Aorta (tissue), 5 donors: ENCODE measurements at regions not wholly inside any gene's neighbourhood (a gene's known extent, or its start where the extent isn't known, plus 50 kb on each side); places are given as distances from the start of the nearest gene placed in this dataset.

Source experiments
- ATAC-seq: fragments of 200-7000 bp; cut with Tn5 transposase; one replicate; pipeline ENCODE4 v1.9.1; 2022; ENCODE audit warnings: moderate library complexity; ENCODE audit not compliant: low FRiP score
- DNase-seq, 2 donors: peaks; one replicate each; pipeline ENCODE4 v3.0.0-alpha.2; 2020
- H3K27ac ChIP-seq, 2 donors: one replicate each; pipeline ENCODE4 v1.5.1; 2013; ENCODE audit warnings: low read length in 2 of 2, mild to moderate bottlenecking in 2 of 2, moderate library complexity in 2 of 2, control low read depth in 1 of 2, inconsistent platforms in 1 of 2, low read depth in 1 of 2
- H3K27me3 ChIP-seq, 2 donors: one replicate each; pipeline ENCODE4 v1.6.1; 2013; ENCODE audit warnings: control low read depth in 1 of 2, low read length in 1 of 2, mild to moderate bottlenecking in 1 of 2, moderate library complexity in 1 of 2; ENCODE audit not compliant: insufficient read depth in 2 of 2, control insufficient read depth in 1 of 2
- H3K36me3 ChIP-seq, 2 donors: one replicate each; pipeline ENCODE4 v1.6.1; 2013; ENCODE audit warnings: control low read depth in 1 of 2, low read length in 1 of 2, mild to moderate bottlenecking in 1 of 2; ENCODE audit not compliant: insufficient read depth in 2 of 2, control insufficient read depth in 1 of 2
- H3K4me1 ChIP-seq, 2 donors: one replicate each; pipeline ENCODE4 v1.6.1; 2013; ENCODE audit warnings: low read length in 2 of 2, control low read depth in 1 of 2, mild to moderate bottlenecking in 1 of 2, moderate library complexity in 1 of 2; ENCODE audit not compliant: insufficient read depth in 2 of 2, control insufficient read depth in 1 of 2
- H3K4me3 ChIP-seq, 2 donors: one replicate each; pipeline ENCODE4 v1.5.1; 2013; ENCODE audit warnings: low read length in 2 of 2, control low read depth in 1 of 2, mild to moderate bottlenecking in 1 of 2
- H3K9me3 ChIP-seq: one replicate; pipeline ENCODE4 v1.6.1; 2013; ENCODE audit warnings: mild to moderate bottlenecking, low read length; ENCODE audit not compliant: control insufficient read depth
- WGBS, 2 donors: extraction: QIAGEN DNeasy Blood & Tissue Kit; methylation state at CpG; one replicate each; pipeline ENCODE4 v1.1.7; 2013; 5-methylcytosine and 5-hydroxymethylcytosine counted together
- intact Hi-C, 2 donors: fragments of 100-400 bp; cut with DNase I; formaldehyde crosslinking; loops; one replicate each; pipeline versions ENCODE4 v1.14.2 to v1.15.0; 2022
- donor health status: healthy with polysubstance abuse.
- donor health status: Bipolar disorder and iron deficiency.
- donor health status: DM: no; HTN: no; CAD: no.
- donor health status: DM: no; HTN: no; CAD: no.
- donor health status: DM: yes; HTN: yes; CAD: no.

DNA sequence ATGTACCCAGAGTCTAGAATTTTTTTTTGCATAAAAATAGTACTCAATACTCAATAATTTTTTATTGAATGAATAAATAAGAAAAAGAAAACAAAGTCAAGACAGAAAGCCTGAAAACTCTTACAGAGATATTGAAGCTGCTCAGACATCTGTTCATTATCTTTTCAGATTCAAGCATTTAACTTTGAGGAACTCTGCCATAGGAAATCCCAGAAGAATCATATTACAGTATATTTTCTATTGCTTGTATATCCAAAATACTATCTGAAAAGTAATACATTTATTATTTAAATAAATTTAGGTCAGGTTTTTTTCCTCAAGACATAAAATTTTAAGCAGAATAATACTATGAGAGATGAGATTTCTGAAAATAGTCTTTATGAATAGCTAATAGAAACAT lies 755.9 kb upstream of the ADGRL4 start:
- DNase-seq, result no peak
- Histone ChIP-seq H3K4me1 (no peaks in the 10 kb centered on the region), H3K36me3 (no peaks in the 10 kb centered on the region), H3K9me3 (no peaks in the 10 kb centered on the region), H3K27me3 (no peaks in the 10 kb centered on the region), H3K27ac (no peak overlapping the region), H3K4me3 (no peak overlapping the region)
- intact Hi-C loops, result no loop called here
- ATAC-seq, result no peak

DNA sequence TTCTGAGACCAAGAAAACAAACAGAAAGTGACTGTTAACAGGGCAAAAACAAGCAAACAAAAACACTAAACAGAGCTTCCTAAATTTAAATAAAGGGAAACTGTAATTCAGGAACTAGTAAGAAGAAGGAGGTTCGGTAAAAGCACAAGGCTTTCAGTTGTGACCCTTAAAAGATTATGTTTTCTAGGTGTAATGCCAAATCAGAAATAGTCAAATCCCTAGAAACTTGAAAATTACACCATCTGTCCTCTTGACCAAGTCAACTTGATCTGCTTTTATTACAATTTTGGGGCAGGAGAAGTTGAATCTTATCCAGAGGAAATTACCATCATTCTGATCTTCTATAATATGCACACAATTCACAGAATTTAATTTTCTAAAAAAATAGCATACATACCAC lies 754.0 kb upstream of the ADGRL4 start:
- DNase-seq (no peak), ATAC-seq (no peak)
- Histone ChIP-seq H3K27me3 (no peaks in the 10 kb centered on the region), H3K4me3 (no peak overlapping the region), H3K9me3 (no peaks in the 10 kb centered on the region), H3K36me3 (no peaks in the 10 kb centered on the region), H3K27ac (no peak overlapping the region), H3K4me1 (no peaks in the 10 kb centered on the region)
- 71 to 77% methylated on average over 1 of the region's 1 CpG for WGBS, 2 donors
- intact Hi-C loops, result no loop called here

DNA sequence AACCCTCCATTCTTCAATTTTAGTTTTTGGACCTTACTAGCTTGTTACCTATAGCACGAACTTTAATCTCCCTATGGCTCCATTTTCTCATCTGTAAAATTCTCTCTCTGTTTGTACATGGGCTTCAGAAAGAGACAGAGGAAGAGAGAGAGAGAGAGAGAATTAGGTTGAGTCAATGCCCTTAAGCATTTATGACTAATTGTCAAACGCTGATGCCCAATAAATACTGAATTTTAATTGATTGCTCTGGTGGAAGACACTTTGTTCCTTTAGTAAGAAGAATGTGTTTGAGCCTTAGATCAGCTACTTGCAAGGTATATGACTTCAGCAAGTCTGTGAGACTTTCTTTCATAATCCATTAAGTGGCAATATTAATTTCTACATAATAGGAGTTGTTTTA lies 743.1 kb upstream of the ADGRL4 start:
- ATAC-seq (no peak), DNase-seq (no peak)
- 90 to 91% methylated on average over 2 of the region's 2 CpGs for WGBS, 2 donors
- no peak overlapping the region for H3K27ac ChIP-seq
- no peaks in the 10 kb centered on the region for H3K9me3 ChIP-seq
- H3K36me3 ChIP-seq, result no peaks in the 10 kb centered on the region
- H3K4me1 ChIP-seq, result no peaks in the 10 kb centered on the region
- intact Hi-C loops, result no loop called here
- no peak overlapping the region for H3K4me3 ChIP-seq
- H3K27me3 ChIP-seq, result no peaks in the 10 kb centered on the region

DNA sequence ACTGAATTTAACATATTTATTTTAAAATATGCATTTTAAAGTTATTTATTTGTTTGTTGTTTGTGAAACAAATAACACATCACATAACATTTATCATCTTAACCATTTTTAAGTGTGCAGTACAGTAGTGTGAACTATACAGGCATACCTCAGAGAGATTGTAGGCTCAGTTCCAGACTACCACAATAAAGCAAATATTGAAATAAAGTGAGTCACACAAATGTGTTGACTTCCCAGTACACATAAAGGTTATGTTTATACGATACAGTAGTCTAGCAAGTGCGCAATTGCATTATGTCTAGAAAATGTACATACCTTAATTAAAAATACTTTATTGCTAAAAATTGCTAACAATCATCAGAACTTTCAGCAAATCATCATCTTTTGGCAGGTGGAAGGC lies 739.4 kb upstream of the ADGRL4 start:
- H3K4me1 ChIP-seq, result no peaks in the 10 kb centered on the region
- no peak overlapping the region for H3K4me3 ChIP-seq
- no peak for ATAC-seq
- no peaks in the 10 kb centered on the region for H3K36me3 ChIP-seq
- no peaks in the 10 kb centered on the region for H3K9me3 ChIP-seq
- 91 to 92% methylated on average over 2 of the region's 2 CpGs for WGBS, 2 donors
- no peaks in the 10 kb centered on the region for H3K27me3 ChIP-seq
- no peak overlapping the region for H3K27ac ChIP-seq
- intact Hi-C loops, result no loop called here
- no peak for DNase-seq

DNA sequence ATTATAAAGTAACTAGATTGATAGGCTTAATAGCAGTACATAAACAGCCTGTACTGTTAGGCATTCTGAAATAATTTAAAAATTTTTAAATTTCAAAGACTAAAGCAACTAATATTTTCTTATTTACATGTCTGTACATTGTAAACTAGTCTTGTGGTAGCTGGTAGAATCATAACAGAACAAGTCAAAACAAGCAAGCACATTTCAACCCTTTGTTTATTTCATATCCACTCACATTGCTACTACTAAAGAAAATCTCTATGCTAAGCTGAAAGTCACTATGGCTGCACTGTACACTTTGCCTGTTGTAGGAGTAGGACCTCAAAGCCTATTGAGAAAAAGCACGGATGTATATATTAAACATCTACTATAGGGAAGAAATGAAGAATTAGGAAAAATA lies 738.2 kb upstream of the ADGRL4 start:
- intact Hi-C loops, result no loop called here

DNA sequence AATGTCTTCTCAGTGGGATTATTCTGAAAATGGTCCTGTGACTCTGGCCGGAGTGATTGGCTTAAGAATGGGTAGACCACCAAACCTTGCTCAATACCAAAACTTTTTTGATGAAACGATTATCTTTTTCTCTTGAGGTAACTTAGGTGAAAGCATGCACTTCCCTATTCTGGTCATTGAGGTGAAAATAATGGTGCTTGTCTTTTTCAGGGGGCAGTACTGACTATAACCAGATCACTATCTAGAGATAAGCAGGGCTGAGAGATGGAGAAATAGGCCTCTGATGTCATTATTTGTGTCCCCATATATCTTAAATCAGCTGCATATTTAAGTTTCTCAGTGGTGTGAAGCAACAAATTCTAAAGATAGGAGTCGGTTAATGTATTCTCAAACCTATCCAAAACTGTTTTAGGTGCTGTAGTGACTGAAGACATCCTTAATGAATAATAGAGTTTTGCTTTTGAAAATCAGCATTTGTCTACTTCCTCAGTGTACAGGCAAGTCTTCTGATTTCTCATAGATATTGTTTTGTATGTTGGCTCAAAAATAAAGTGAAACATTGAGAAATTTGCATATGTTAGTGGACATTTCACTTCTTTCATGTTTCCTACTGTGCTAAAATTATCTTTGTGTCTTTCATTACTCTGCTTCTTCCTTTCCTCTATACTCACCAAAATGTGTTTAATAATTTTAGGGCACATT lies 735.3 kb upstream of the ADGRL4 start:
- H3K27ac ChIP-seq, result no peak overlapping the region
- no peaks in the 10 kb centered on the region for H3K27me3 ChIP-seq
- H3K4me3 ChIP-seq, result no peak overlapping the region
- intact Hi-C loops, result no loop called here
- ATAC-seq (no peak), DNase-seq (no peak)
- H3K9me3 ChIP-seq, result no peaks in the 10 kb centered on the region
- H3K4me1 ChIP-seq, result no peaks in the 10 kb centered on the region
- no peaks in the 10 kb centered on the region for H3K36me3 ChIP-seq
- 92% methylated on average over 3 of the region's 3 CpGs for WGBS, 2 donors

More for the DNA sequence above, 738.2 kb upstream of the ADGRL4 start:
- DNase-seq (no peak), ATAC-seq (no peak)
- Histone ChIP-seq H3K27ac (no peak overlapping the region), H3K9me3 (no peaks in the 10 kb centered on the region), H3K4me3 (no peak overlapping the region), H3K36me3 (no peaks in the 10 kb centered on the region), H3K27me3 (no peaks in the 10 kb centered on the region), H3K4me1 (no peaks in the 10 kb centered on the region)
- WGBS, 2 donors, result 93 to 98% methylated on average over 1 of the region's 1 CpG

DNA sequence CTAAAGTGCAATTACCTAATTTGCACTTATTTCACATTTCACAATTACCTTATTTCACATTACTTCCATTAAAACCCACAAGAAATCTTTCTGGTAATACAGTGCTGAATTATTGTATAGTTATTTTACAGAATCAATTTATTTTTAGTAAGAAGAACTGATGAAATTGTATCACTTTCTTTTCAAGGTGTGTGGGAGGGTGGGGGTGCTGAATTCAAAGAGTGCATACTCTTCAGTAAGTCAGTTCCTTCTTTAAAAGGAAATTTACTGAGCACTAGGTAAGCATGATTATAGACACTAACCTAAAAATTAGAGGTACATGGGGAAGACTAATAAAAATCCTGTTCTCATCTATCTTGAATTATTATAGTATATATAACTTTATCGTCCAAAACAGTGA lies 731.6 kb upstream of the ADGRL4 start:
- Histone ChIP-seq H3K36me3 (no peaks in the 10 kb centered on the region), H3K4me3 (no peak overlapping the region), H3K4me1 (no peaks in the 10 kb centered on the region), H3K9me3 (no peaks in the 10 kb centered on the region), H3K27me3 (no peaks in the 10 kb centered on the region), H3K27ac (no peak overlapping the region)
- DNase-seq, result no peak
- intact Hi-C loops, result no loop called here
- WGBS, 2 donors, result 86 to 91% methylated on average over 1 of the region's 1 CpG
- no peak for ATAC-seq

DNA sequence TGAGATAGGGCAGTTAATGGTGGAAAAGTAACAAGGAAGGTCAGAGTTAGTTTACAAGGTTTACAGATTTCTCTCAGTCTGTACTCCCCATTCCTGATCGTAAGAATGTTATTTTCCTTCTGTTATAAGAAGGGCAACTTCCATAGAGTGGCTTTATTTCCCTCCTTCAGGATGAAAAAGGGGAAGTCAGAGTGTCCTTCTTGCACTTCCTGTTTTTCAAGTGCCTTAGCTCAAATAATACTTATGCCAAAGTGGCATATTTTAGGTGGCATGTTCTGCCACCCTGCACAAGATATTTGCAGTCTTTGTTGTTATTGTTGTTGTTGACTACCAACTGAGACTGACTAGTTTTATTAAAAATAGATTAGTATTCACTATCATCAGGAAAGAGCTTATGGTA lies 730.7 kb upstream of the ADGRL4 start:
- no peaks in the 10 kb centered on the region for H3K36me3 ChIP-seq
- no peaks in the 10 kb centered on the region for H3K27me3 ChIP-seq
- H3K4me3 ChIP-seq, result no peak overlapping the region
- WGBS, 2 donors, result 97% methylated on average over 1 of the region's 1 CpG
- intact Hi-C loops, result no loop called here
- DNase-seq (no peak), ATAC-seq (no peak)
- no peaks in the 10 kb centered on the region for H3K4me1 ChIP-seq
- H3K27ac ChIP-seq, result no peak overlapping the region
- no peaks in the 10 kb centered on the region for H3K9me3 ChIP-seq

DNA sequence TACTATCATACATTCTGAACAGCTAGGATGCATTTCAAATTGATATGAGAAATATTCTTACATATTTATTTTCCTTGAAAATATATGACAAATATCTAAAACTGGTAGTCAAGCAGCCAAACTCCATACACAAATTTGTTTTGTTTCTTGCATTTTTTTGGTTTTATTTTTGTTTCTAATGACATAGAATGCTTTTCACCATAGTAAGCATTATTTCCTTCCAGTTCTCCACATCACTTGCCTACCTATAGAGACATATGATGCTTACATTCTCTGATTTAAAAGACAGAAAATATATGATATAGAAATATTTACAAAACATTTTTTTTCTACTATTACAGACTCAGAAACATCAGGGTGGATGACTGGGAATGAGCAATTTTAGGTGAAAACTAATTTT lies 726.4 kb upstream of the ADGRL4 start:
- intact Hi-C loops, result no loop called here
- no peaks in the 10 kb centered on the region for H3K27me3 ChIP-seq
- H3K4me1 ChIP-seq, result peaks cover 0 to 2% of the 10 kb centered on the region in 2 donors
- no peak for ATAC-seq
- H3K4me3 ChIP-seq, result no peak overlapping the region
- no peak overlapping the region for H3K27ac ChIP-seq
- no peak for DNase-seq
- no peaks in the 10 kb centered on the region for H3K36me3 ChIP-seq
- H3K9me3 ChIP-seq, result no peaks in the 10 kb centered on the region
